Activated CD4-positive, alpha-beta T cell treated with anti-CD3 and anti-CD28 coated beads, Interleukin-2, Interleukin-4, amounts not matched to agents 100 ng/mL and 50 ng/mL, durations not matched to agents 16 hours and 8 hours (primary cell): ENCODE measurements at regions not wholly inside any gene's neighbourhood (a gene's known extent, or its start where the extent isn't known, plus 50 kb on each side); places are given as distances from the start of the nearest gene placed in this dataset.

Experiments
- DNase-seq: peaks from one replicate; pipeline ENCODE4 v3.0.0-alpha.2; 2020; ENCODE audit warnings: low spot score

- no peak for DNase-seq
These were observed 116.9 kb upstream of the PTPN1 start for GRCh38 chr20:50393242-50393641.

GRCh38 chr20:50393990-50394561 lies 116.1 kb upstream of the PTPN1 start:
- no peak for DNase-seq

- DNase-seq, result no peak
These were observed 115.6 kb upstream of the PTPN1 start for GRCh38 chr20:50394569-50394968.

- DNase-seq, result no peak
These were observed 114.9 kb upstream of the PTPN1 start for GRCh38 chr20:50395251-50395729.

- DNase-seq, result no peak
These were observed 114.2 kb upstream of the PTPN1 start for GRCh38 chr20:50395914-50396488.

- DNase-seq, result no peak
These were observed 113.6 kb upstream of the PTPN1 start for GRCh38 chr20:50396623-50397022.

- DNase-seq, result no peak
These were observed 113.1 kb upstream of the PTPN1 start for GRCh38 chr20:50397058-50397457.

- no peak for DNase-seq
These were observed 112.1 kb upstream of the PTPN1 start for GRCh38 chr20:50398064-50398463.

GRCh38 chr20:50398471-50398820 lies 111.7 kb upstream of the PTPN1 start:
- DNase-seq, result no peak

- DNase-seq, result no peak
These were observed 111.2 kb upstream of the PTPN1 start for GRCh38 chr20:50398821-50399554.

GRCh38 chr20:50399555-50399916 lies 110.6 kb upstream of the PTPN1 start:
- no peak for DNase-seq

- DNase-seq, result no peak
These were observed 110.1 kb upstream of the PTPN1 start for GRCh38 chr20:50399917-50400704.

GRCh38 chr20:50400705-50401586 lies 109.2 kb upstream of the PTPN1 start:
- DNase-seq, result no peak

GRCh38 chr20:50401587-50402418 lies 108.4 kb upstream of the PTPN1 start:
- no peak for DNase-seq

GRCh38 chr20:50403565-50404418 lies 106.4 kb upstream of the PTPN1 start:
- DNase-seq, result no peak

GRCh38 chr20:50404419-50405234 lies 105.6 kb upstream of the PTPN1 start:
- no peak for DNase-seq

- DNase-seq, result no peak
These were observed 104.8 kb upstream of the PTPN1 start for GRCh38 chr20:50405235-50405914.

- DNase-seq, result no peak
These were observed 104.1 kb upstream of the PTPN1 start for GRCh38 chr20:50405915-50406609.
